Spleen (tissue), 7 donors: ENCODE measurements at regions not wholly inside any gene's neighbourhood (a gene's known extent, or its start where the extent isn't known, plus 50 kb on each side); places are given as distances from the start of the nearest gene placed in this dataset.

Experiments
- CTCF ChIP-seq, 11 experiments: fragments of 200-600 bp in 7 of 11; fragments of 450-650 bp in 4 of 11; sonication (generic) in 4 of 11; IDR thresholded peaks in 8 of 11; conservative IDR thresholded peaks in 3 of 11; 1 replicate in 7 of 11; 2 replicates in 4 of 11; pipeline versions ENCODE4 v1.4.0 to v1.8.0; 2016 to 2021; ENCODE audit warnings: antibody characterized with exemption in 11 of 11, inconsistent platforms in 4 of 11, mild to moderate bottlenecking in 1 of 11
- POLR2A ChIP-seq, 3 donors: fragments of 450-650 bp; IDR thresholded peaks; one replicate each; pipeline ENCODE4 v1.5.1; 2017; ENCODE audit warnings: antibody characterized with exemption in 3 of 3, mild to moderate bottlenecking in 1 of 3
- POLR2AphosphoS5 ChIP-seq, 3 donors: sonication (generic); formaldehyde crosslinking; IDR thresholded peaks; one replicate each; pipeline ENCODE4 v1.5.1; 2017; ENCODE audit warnings: antibody characterized with exemption in 3 of 3
- donor health status: DM: no; HTN: no; CAD: no; lungs with moderate emphysema.
- donor health status: DM: no; HTN: no; CAD: no.
- donor health status: DM: no; HTN: no; CAD: no.

DNA sequence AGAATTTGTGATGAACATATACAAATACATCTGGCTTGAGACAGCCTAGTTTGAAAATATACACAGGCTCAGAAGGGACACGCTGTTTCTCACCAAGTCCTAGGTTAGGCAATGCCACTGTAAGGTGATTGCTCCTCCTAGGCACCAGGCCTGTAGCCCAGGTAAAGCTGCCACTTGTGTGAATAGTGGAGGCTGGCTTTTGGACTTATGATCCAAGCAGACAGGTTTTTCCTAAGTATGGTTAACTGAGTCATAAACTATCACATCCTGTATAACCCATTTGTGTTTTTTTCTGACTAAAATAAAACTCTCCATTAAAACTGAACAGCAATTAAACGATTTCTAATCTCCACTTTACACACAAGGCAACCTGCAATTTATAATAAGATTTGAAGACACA, 81.0 kb downstream of the SEMA4F start:
- TF ChIP-seq CTCF (IDR thresholded peaks at IDR 0.05 in 8 of 11, conservative IDR thresholded peaks at IDR 0.05 in 3 of 11) (no peak), POLR2A (IDR thresholded peaks at IDR 0.05) (no peak), POLR2AphosphoS5 (IDR thresholded peaks at IDR 0.05) (no peak)
